HEK293 (cell line): ENCODE measurements at regions not wholly inside any gene's neighbourhood (a gene's known extent, or its start where the extent isn't known, plus 50 kb on each side); places are given as distances from the start of the nearest gene placed in this dataset.

ENCODE experiments used
- CTCF ChIA-PET: fragments of 350-600 bp; formaldehyde crosslinking; extraction: SDS; loops from one replicate; lab custom pipeline; 2021; ENCODE audit warnings: antibody characterized with exemption; lab: Yijun Ruan, JAX
- POLR2A ChIA-PET: fragments of 300-600 bp; formaldehyde crosslinking; extraction: SDS; loops from one replicate; lab custom pipeline; 2020; ENCODE audit warnings: antibody characterized with exemption, inconsistent platforms; lab: Yijun Ruan, JAX
- H3K27ac ChIP-seq: fragments of 200-500 bp; sonication (Bioruptor generic); 2 replicates; pipeline ENCODE4 v1.5.1; 2014; ENCODE audit warnings: low read depth, low read length, control low read depth, inconsistent platforms; ENCODE audit errors: extremely low read depth
- H3K36me3 ChIP-seq, 2 experiments: fragments of 200-500 bp in 1 of 2; sonication (Bioruptor generic) in 1 of 2; 1 replicate in 1 of 2; 2 replicates in 1 of 2; pipeline ENCODE4 v1.5.1; 2014 to 2017; ENCODE audit warnings: inconsistent platforms in 2 of 2, low read length in 2 of 2; ENCODE audit not compliant: control insufficient read depth in 2 of 2, insufficient read depth in 1 of 2
- H3K4me1 ChIP-seq: fragments of 200-500 bp; sonication (Bioruptor generic); 2 replicates; pipeline ENCODE4 v1.5.1; 2014; ENCODE audit warnings: mild to moderate bottlenecking, low read length, inconsistent platforms; ENCODE audit not compliant: control insufficient read depth, insufficient read depth
- H3K4me3 ChIP-seq: 2 replicates; pipeline ENCODE4 v1.5.1; 2011; ENCODE audit warnings: low read depth, mild to moderate bottlenecking, control low read depth, low read length, moderate library complexity
- H3K9me3 ChIP-seq: fragments of 200-500 bp; sonication (Bioruptor generic); 2 replicates; pipeline ENCODE4 v1.5.1; 2014; ENCODE audit warnings: low read depth, low read length, inconsistent platforms; ENCODE audit not compliant: control insufficient read depth, insufficient read depth
- BCL11B ChIP-seq: fragments of 450-650 bp; formaldehyde crosslinking; IDR thresholded peaks from 2 replicates; pipeline ENCODE4 v1.5.1; 2016; ENCODE audit warnings: low read depth, missing biosample characterization, missing genetic modification characterization
- REST ChIP-seq: fragments of 450-650 bp; formaldehyde crosslinking; IDR thresholded peaks from 2 replicates; pipeline ENCODE4 v1.5.1; 2016; ENCODE audit warnings: missing biosample characterization, missing genetic modification characterization
- TCF7L2 ChIP-seq: IDR thresholded peaks from 2 replicates; pipeline ENCODE4 v1.6.1; 2011; ENCODE audit warnings: low read depth, mild to moderate bottlenecking, inconsistent platforms, low read length, moderate library complexity, borderline replicate concordance
- YY1 ChIP-seq: fragments of 450-650 bp; formaldehyde crosslinking; IDR thresholded peaks from 2 replicates; pipeline ENCODE4 v1.5.1; 2018; ENCODE audit warnings: missing biosample characterization, missing genetic modification characterization
- ZBTB1 ChIP-seq: fragments of 450-650 bp; formaldehyde crosslinking; IDR thresholded peaks from 2 replicates; pipeline ENCODE4 v1.5.1; 2016; ENCODE audit warnings: missing biosample characterization, missing genetic modification characterization
- ZBTB21 ChIP-seq: fragments of 450-650 bp; formaldehyde crosslinking; IDR thresholded peaks from 2 replicates; pipeline ENCODE4 v1.5.1; 2017; ENCODE audit warnings: missing biosample characterization, missing genetic modification characterization
- ZNF155 ChIP-seq: fragments of 450-650 bp; formaldehyde crosslinking; IDR thresholded peaks from 2 replicates; pipeline ENCODE4 v1.5.1; 2016; ENCODE audit warnings: missing biosample characterization, missing genetic modification characterization
- ZNF2 ChIP-seq: fragments of 450-650 bp; formaldehyde crosslinking; IDR thresholded peaks from 2 replicates; pipeline ENCODE4 v1.5.1; 2016; ENCODE audit warnings: missing biosample characterization, missing genetic modification characterization
- ZNF211 ChIP-seq: fragments of 450-650 bp; formaldehyde crosslinking; IDR thresholded peaks from 2 replicates; pipeline ENCODE4 v1.5.1; 2016; ENCODE audit warnings: low read depth, missing biosample characterization, missing genetic modification characterization
- ZNF221 ChIP-seq: fragments of 450-650 bp; formaldehyde crosslinking; IDR thresholded peaks from 2 replicates; pipeline ENCODE4 v1.5.1; 2017; ENCODE audit warnings: missing biosample characterization, missing genetic modification characterization, borderline replicate concordance
- ZNF324 ChIP-seq: fragments of 450-650 bp; formaldehyde crosslinking; IDR thresholded peaks from 2 replicates; pipeline ENCODE4 v1.5.1; 2016; ENCODE audit warnings: missing biosample characterization, missing genetic modification characterization
- ZNF341 ChIP-seq: fragments of 450-650 bp; formaldehyde crosslinking; IDR thresholded peaks from 2 replicates; pipeline ENCODE4; 2016; ENCODE audit warnings: low read depth, missing biosample characterization, missing genetic modification characterization
- ZNF391 ChIP-seq: fragments of 450-650 bp; formaldehyde crosslinking; IDR thresholded peaks from 2 replicates; pipeline ENCODE4 v1.5.1; 2016; ENCODE audit warnings: low read depth, missing biosample characterization, missing genetic modification characterization, borderline replicate concordance
- ZNF433 ChIP-seq: fragments of 450-650 bp; formaldehyde crosslinking; IDR thresholded peaks from 2 replicates; pipeline ENCODE4 v1.5.1; 2016; ENCODE audit warnings: missing biosample characterization, missing genetic modification characterization, low read depth
- ZNF514 ChIP-seq: fragments of 450-650 bp; formaldehyde crosslinking; IDR thresholded peaks from 2 replicates; pipeline ENCODE4 v1.5.1; 2016; ENCODE audit warnings: missing biosample characterization, missing genetic modification characterization
- ZNF544 ChIP-seq: fragments of 450-650 bp; formaldehyde crosslinking; IDR thresholded peaks from 2 replicates; pipeline ENCODE4 v1.5.0; 2017; ENCODE audit warnings: missing biosample characterization, missing genetic modification characterization
- ZNF561 ChIP-seq: fragments of 450-650 bp; IDR thresholded peaks from 2 replicates; pipeline ENCODE4 v1.5.1; 2018; ENCODE audit warnings: missing biosample characterization, missing genetic modification characterization, borderline replicate concordance
- ZNF585B ChIP-seq: fragments of 450-650 bp; formaldehyde crosslinking; IDR thresholded peaks from 2 replicates; pipeline ENCODE4 v1.5.1; 2016; ENCODE audit warnings: missing biosample characterization, missing genetic modification characterization
- ZNF747 ChIP-seq: fragments of 450-650 bp; formaldehyde crosslinking; IDR thresholded peaks from 2 replicates; pipeline ENCODE4 v1.5.1; 2016; ENCODE audit warnings: missing biosample characterization, missing genetic modification characterization
- ZNF76 ChIP-seq: fragments of 450-650 bp; formaldehyde crosslinking; IDR thresholded peaks from 2 replicates; pipeline ENCODE4; 2016; ENCODE audit warnings: low read depth, missing biosample characterization, missing genetic modification characterization, borderline replicate concordance
- ZNF792 ChIP-seq: fragments of 450-650 bp; formaldehyde crosslinking; IDR thresholded peaks from 2 replicates; pipeline ENCODE4 v1.5.1; 2016; ENCODE audit warnings: missing biosample characterization, missing genetic modification characterization
- TF ChIP-seq, protein P1 (sequence below): fragments of 450-650 bp; formaldehyde crosslinking; IDR thresholded peaks from 2 replicates; pipeline ENCODE4 v1.5.1; 2016; ENCODE audit warnings: missing biosample characterization, missing genetic modification characterization
- TF ChIP-seq, protein P2 (sequence below): fragments of 450-650 bp; formaldehyde crosslinking; optimal IDR thresholded peaks from 2 replicates; pipeline ENCODE3; 2016; ENCODE audit warnings: missing biosample characterization, mild to moderate bottlenecking, missing genetic modification characterization
- TF ChIP-seq, protein P3 (sequence below): fragments of 450-650 bp; formaldehyde crosslinking; IDR thresholded peaks from 2 replicates; pipeline ENCODE4 v1.5.1; 2016; ENCODE audit warnings: missing biosample characterization, missing genetic modification characterization
- TF ChIP-seq, protein P4 (sequence below): sonication (generic); formaldehyde crosslinking; IDR thresholded peaks from 2 replicates; pipeline ENCODE4 v1.8.1; 2022; ENCODE audit warnings: mild to moderate bottlenecking, moderate library complexity, missing genetic modification reagents

GRCh38 chr12:114741940-114742339 lies 58.0 kb upstream of the TBX3 start:
- no peak overlapping the region for H3K4me3 ChIP-seq
- POLR2A ChIA-PET, result interaction anchor here (0.8 kb wide), 1 partner anchor 58 kb away, joined by 3 read pairs; no protein-coding TSS in a partner anchor
- CTCF ChIA-PET, result interaction anchor here (0.6 kb wide), 1 partner anchor 425 kb away, joined by 3 read pairs; no protein-coding TSS in a partner anchor
- TF ChIP-seq ZNF433 (tag by site-specific recombination) (no peak), YY1 (tag by site-specific recombination) (no peak), REST (tag by site-specific recombination) (no peak), ZNF792 (no peak), BCL11B (tag by site-specific recombination) (no peak), ZBTB21 (tag by site-specific recombination) (no peak)
- TF ChIP-seq, protein P1, sequence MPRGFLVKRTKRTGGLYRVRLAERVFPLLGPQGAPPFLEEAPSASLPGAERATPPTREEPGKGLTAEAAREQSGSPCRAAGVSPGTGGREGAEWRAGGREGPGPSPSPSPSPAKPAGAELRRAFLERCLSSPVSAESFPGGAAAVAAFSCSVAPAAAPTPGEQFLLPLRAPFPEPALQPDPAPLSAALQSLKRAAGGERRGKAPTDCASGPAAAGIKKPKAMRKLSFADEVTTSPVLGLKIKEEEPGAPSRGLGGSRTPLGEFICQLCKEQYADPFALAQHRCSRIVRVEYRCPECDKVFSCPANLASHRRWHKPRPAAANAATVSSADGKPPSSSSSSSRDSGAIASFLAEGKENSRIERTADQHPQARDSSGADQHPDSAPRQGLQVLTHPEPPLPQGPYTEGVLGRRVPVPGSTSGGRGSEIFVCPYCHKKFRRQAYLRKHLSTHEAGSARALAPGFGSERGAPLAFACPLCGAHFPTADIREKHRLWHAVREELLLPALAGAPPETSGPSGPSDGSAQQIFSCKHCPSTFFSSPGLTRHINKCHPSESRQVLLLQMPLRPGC, result no peak
- TF ChIP-seq, protein P2, sequence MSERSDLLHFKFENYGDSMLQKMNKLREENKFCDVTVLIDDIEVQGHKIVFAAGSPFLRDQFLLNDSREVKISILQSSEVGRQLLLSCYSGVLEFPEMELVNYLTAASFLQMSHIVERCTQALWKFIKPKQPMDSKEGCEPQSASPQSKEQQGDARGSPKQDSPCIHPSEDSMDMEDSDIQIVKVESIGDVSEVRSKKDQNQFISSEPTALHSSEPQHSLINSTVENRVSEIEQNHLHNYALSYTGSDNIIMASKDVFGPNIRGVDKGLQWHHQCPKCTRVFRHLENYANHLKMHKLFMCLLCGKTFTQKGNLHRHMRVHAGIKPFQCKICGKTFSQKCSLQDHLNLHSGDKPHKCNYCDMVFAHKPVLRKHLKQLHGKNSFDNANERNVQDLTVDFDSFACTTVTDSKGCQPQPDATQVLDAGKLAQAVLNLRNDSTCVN (tag by site-specific recombination), result no peak
- no peaks in the 10 kb centered on the region for H3K4me1 ChIP-seq
- no peaks in the 10 kb centered on the region for H3K9me3 ChIP-seq
- H3K27ac ChIP-seq, result no peak overlapping the region
- H3K36me3 ChIP-seq, result no peaks in the 10 kb centered on the region

GRCh38 chr12:114740448-114740847 lies 56.5 kb upstream of the TBX3 start:
- Histone ChIP-seq H3K36me3 (no peaks in the 10 kb centered on the region), H3K4me1 (no peaks in the 10 kb centered on the region), H3K27ac (no peak overlapping the region), H3K9me3 (no peaks in the 10 kb centered on the region), H3K4me3 (no peak overlapping the region)
- ChIA-PET CTCF (interaction anchor here (0.6 kb wide), 1 partner anchor 552 kb away, joined by 3 read pairs; no protein-coding TSS in a partner anchor), POLR2A (no interaction called here)
- TF ChIP-seq ZBTB1 (tag by site-specific recombination) (no peak), ZNF341 (tag by site-specific recombination) (no peak), ZNF76 (tag by site-specific recombination) (no peak), ZNF544 (tag by site-specific recombination) (no peak), ZNF211 (no peak), ZNF747 (tag by site-specific recombination) (no peak), ZNF324 (tag by site-specific recombination) (no peak), ZNF221 (tag by site-specific recombination) (no peak), TCF7L2 (no peak), ZNF391 (tag by site-specific recombination) (no peak), ZNF585B (no peak), ZNF561 (no peak), ZNF155 (no peak), ZNF514 (no peak), ZNF2 (no peak)
- TF ChIP-seq, protein P3, sequence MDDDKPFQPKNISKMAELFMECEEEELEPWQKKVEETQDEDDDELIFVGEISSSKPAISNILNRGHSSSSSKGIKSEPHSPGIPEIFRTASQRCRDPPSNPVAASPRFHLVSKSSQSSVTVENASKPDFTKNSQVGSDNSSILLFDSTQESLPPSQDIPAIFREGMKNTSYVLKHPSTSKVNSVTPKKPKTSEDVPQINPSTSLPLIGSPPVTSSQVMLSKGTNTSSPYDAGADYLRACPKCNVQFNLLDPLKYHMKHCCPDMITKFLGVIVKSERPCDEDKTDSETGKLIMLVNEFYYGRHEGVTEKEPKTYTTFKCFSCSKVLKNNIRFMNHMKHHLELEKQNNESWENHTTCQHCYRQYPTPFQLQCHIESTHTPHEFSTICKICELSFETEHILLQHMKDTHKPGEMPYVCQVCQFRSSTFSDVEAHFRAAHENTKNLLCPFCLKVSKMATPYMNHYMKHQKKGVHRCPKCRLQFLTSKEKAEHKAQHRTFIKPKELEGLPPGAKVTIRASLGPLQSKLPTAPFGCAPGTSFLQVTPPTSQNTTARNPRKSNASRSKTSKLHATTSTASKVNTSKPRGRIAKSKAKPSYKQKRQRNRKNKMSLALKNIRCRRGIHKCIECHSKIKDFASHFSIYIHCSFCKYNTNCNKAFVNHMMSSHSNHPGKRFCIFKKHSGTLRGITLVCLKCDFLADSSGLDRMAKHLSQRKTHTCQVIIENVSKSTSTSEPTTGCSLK, result no peak
- TF ChIP-seq, protein P4, sequence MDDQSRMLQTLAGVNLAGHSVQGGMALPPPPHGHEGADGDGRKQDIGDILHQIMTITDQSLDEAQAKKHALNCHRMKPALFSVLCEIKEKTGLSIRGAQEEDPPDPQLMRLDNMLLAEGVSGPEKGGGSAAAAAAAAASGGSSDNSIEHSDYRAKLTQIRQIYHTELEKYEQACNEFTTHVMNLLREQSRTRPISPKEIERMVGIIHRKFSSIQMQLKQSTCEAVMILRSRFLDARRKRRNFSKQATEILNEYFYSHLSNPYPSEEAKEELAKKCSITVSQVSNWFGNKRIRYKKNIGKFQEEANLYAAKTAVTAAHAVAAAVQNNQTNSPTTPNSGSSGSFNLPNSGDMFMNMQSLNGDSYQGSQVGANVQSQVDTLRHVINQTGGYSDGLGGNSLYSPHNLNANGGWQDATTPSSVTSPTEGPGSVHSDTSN (CRISPR knock-in tag), result no peak
